ENCODE measurements at regions not wholly inside any gene's neighbourhood (a gene's known extent, or its start where the extent isn't known, plus 50 kb on each side); places are given as distances from the start of the nearest gene placed in this dataset.

GRCh38 chr12:91311081-91311480 is 128.5 kb upstream of the DCN start:
- no peak for DNase-seq (ENCODE audit: low read depth)

- DNase-seq (ENCODE audit: low read depth) = no peak
Measured at GRCh38 chr12:91309450-91309849, 126.8 kb upstream of the DCN start.

- no peak for DNase-seq (ENCODE audit: low read depth)
Measured at GRCh38 chr12:91307957-91308670, 125.5 kb upstream of the DCN start.

- no peak for DNase-seq (ENCODE audit: low read depth)
Measured at GRCh38 chr12:91290354-91290753, 107.7 kb upstream of the DCN start.

- DNase-seq (ENCODE audit: low read depth) = peak; percentile 57
Measured at GRCh38 chr12:91289906-91290305, 107.3 kb upstream of the DCN start.

- DNase-seq (ENCODE audit: low read depth) = no peak
Measured at GRCh38 chr12:91289072-91289471, 106.5 kb upstream of the DCN start.

- DNase-seq (ENCODE audit: low read depth) = peak; percentile 7
Measured at GRCh38 chr12:91287753-91288152, 105.1 kb upstream of the DCN start.

GRCh38 chr12:91278126-91278525 is 95.5 kb upstream of the DCN start:
- no peak for DNase-seq (ENCODE audit: low read depth)

GRCh38 chr12:91276509-91276908 is 93.9 kb upstream of the DCN start:
- no peak for DNase-seq (ENCODE audit: low read depth)

- no peak for DNase-seq (ENCODE audit: low read depth)
Measured at GRCh38 chr12:91275321-91275720, 92.7 kb upstream of the DCN start.

- DNase-seq (ENCODE audit: low read depth) = peak; percentile 28
Measured at GRCh38 chr12:91274916-91275315, 92.3 kb upstream of the DCN start.

- DNase-seq (ENCODE audit: low read depth) = no peak
Measured at GRCh38 chr12:91273560-91273959, 90.9 kb upstream of the DCN start.

GRCh38 chr12:91272461-91273063 is 89.9 kb upstream of the DCN start:
- DNase-seq (ENCODE audit: low read depth) = no peak

- no peak for DNase-seq (ENCODE audit: low read depth)
Measured at GRCh38 chr12:91271185-91271584, 88.6 kb upstream of the DCN start.

GRCh38 chr12:91267039-91267438 is 84.4 kb upstream of the DCN start:
- DNase-seq (ENCODE audit: low read depth) = no peak

- DNase-seq (ENCODE audit: low read depth) = no peak
Measured at GRCh38 chr12:91264178-91264577, 81.6 kb upstream of the DCN start.

GRCh38 chr12:91261820-91262676 is 79.4 kb upstream of the DCN start:
- DNase-seq (ENCODE audit: low read depth) = no peak

GRCh38 chr12:91256411-91256810 is 73.8 kb upstream of the DCN start:
- no peak for DNase-seq (ENCODE audit: low read depth)

- no peak for DNase-seq (ENCODE audit: low read depth)
Measured at GRCh38 chr12:91252341-91252740, 69.7 kb upstream of the DCN start.

- DNase-seq (ENCODE audit: low read depth) = no peak
Measured at GRCh38 chr12:91250273-91250665, 67.7 kb upstream of the DCN start.

- no peak for DNase-seq (ENCODE audit: low read depth)
Measured at GRCh38 chr12:91249518-91250272, 67.1 kb upstream of the DCN start.

- DNase-seq (ENCODE audit: low read depth) = no peak
Measured at GRCh38 chr12:91249054-91249453, 66.4 kb upstream of the DCN start.
